ENCODE measurements at regions not wholly inside any gene's neighbourhood (a gene's known extent, or its start where the extent isn't known, plus 50 kb on each side); places are given as distances from the start of the nearest gene placed in this dataset.

DNA sequence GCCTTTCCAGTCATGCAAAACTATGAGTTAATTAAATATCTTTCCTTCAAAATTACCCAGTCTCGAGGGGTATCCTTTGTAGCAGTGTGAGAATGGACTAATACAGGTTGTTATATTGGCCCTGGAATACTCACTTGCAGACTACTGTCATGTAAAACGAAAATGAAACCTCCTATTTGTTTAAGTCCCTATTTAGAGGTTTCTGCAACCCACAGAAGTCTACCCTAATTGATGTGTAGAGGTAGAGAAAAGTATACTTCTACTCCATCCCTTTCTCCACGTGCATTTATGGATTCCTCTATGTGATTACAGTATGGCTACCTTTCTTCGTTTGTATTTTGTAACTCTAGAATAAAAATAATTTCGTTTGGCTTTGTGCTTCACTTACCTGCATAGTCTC lies 371.1 kb downstream of the FSCB start:
- TF ChIP-seq, protein P1, sequence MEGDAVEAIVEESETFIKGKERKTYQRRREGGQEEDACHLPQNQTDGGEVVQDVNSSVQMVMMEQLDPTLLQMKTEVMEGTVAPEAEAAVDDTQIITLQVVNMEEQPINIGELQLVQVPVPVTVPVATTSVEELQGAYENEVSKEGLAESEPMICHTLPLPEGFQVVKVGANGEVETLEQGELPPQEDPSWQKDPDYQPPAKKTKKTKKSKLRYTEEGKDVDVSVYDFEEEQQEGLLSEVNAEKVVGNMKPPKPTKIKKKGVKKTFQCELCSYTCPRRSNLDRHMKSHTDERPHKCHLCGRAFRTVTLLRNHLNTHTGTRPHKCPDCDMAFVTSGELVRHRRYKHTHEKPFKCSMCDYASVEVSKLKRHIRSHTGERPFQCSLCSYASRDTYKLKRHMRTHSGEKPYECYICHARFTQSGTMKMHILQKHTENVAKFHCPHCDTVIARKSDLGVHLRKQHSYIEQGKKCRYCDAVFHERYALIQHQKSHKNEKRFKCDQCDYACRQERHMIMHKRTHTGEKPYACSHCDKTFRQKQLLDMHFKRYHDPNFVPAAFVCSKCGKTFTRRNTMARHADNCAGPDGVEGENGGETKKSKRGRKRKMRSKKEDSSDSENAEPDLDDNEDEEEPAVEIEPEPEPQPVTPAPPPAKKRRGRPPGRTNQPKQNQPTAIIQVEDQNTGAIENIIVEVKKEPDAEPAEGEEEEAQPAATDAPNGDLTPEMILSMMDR (IDR thresholded peaks at IDR 0.05) = no peak
- H3K9me3 Mint-ChIP-seq (ENCODE audit: low read depth) = no peaks in the 10 kb centered on the region
- no peaks in the 10 kb centered on the region for H3K4me1 Mint-ChIP-seq (ENCODE audit: low read depth)
- H3K36me3 Mint-ChIP-seq (ENCODE audit: low read depth) = no peaks in the 10 kb centered on the region
- H3K4me3 Mint-ChIP-seq (ENCODE audit: unreplicated experiment) = no peak overlapping the region
- no peak overlapping the region for H3K27ac Mint-ChIP-seq (ENCODE audit: unreplicated experiment)
- H3K27me3 Mint-ChIP-seq (ENCODE audit: low read depth) = peaks cover 7% of the 10 kb centered on the region
- no peak for DNase-seq (ENCODE audit: low spot score)

DNA sequence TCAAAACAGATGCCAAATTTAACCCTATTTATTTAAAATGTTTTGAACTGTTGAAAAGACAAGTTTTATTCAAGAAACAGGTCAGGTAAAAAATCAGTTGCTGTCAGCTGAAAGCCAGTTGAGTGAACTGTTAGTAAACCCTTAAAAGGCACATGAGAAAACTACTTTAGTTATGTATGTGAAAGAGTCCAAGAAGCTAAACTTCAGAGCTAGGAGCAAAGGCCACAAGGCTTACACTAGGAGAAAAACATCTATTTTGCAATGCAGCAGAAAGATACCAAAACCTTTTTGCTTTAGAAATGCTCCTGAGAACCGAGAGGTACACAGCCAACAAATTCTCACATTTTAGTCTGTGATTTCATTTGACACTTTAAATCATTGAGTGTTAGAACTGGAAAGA lies 375.2 kb downstream of the FSCB start:
- TF ChIP-seq, protein P1 (IDR thresholded peaks at IDR 0.05) = no peak
- Mint-ChIP-seq H3K4me1 (ENCODE audit: low read depth) (no peaks in the 10 kb centered on the region), H3K27ac (ENCODE audit: unreplicated experiment) (no peak overlapping the region), H3K9me3 (ENCODE audit: low read depth) (no peaks in the 10 kb centered on the region), H3K4me3 (ENCODE audit: unreplicated experiment) (no peak overlapping the region), H3K27me3 (ENCODE audit: low read depth) (peaks cover 7% of the 10 kb centered on the region), H3K36me3 (ENCODE audit: low read depth) (no peaks in the 10 kb centered on the region)
- no peak for DNase-seq (ENCODE audit: low spot score)

DNA sequence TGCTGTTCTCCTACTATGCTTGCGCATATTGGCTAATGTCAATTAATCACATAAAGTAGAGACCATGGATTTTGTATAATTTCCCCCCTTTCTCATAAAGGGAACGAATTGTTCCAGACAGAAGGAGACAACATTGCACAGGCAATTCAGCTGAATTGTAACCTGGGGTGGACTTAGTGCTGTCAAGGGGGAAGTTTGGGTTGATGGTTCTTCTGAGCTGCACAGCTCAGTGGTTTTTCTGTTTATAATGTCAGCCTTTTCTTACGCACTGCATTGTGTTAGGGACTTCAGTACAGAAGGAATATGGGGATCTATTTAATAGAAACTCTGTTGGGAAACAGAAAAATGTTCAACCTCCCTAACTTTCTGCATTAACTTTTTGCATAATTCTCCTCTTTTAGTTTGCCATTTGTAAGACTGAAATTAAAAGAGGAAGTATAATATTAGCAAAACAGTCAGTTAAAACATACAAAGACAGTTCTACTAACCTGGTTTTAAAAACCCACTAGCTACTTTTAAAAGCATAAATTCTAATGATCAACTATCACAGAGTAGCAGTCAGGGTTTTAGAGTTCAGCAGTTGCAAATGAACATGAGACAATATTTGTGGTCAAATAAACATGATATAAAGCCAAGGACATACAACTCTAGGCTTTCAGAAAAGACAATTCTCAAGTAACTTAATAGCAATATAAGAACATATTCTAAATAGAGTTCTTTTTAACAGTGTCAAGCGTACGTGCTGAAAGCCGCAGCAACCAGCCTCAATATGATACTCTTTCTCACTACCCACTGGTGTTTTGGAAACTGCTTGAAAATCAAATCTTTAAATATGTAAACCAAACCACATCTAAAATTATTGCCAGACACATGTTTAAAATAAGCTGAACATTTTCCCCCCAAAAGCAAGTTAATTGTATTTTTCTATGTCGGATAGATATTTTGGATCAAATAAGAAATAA lies 393.0 kb downstream of the FSCB start:
- no peak for DNase-seq (ENCODE audit: low spot score)
- Mint-ChIP-seq H3K36me3 (ENCODE audit: low read depth) (no peaks in the 10 kb centered on the region), H3K27me3 (ENCODE audit: low read depth) (no peaks in the 10 kb centered on the region), H3K27ac (ENCODE audit: unreplicated experiment) (no peak overlapping the region), H3K4me1 (ENCODE audit: low read depth) (no peaks in the 10 kb centered on the region), H3K9me3 (ENCODE audit: low read depth) (peaks cover 24% of the 10 kb centered on the region), H3K4me3 (ENCODE audit: unreplicated experiment) (no peak overlapping the region)
- TF ChIP-seq, protein P1 (IDR thresholded peaks at IDR 0.05) = no peak

DNA sequence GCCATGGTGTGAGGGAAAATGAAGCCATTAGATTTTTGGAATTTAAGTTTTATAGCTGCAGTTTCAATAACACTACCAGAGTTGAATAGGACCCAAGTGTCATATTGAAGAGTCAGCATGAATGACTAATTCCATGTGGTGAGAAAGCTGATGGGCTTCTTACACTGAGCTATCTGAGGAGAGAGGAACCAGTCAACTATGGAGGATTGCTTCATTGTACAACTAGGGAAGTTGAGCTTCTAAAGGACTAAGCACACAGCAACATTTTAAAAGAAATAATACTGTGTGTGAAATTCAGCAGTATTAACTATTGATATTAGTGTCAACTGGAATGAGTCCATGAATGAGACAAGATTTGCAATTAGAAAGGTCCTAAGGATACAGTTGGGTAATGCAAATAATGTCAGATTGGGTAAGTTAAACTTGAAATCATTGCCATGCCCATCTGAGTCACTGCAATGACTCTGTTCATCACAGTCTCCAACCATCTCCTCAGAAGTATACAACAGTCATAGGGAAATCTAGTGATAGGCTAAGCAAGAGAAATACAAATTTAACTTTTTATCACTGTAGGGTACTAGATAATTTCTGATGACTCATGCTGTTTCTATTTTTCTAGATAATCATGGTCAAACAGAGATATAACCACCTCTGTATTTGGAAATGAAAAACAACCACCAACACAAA lies 394.2 kb downstream of the FSCB start:
- no peaks in the 10 kb centered on the region for H3K27me3 Mint-ChIP-seq (ENCODE audit: low read depth)

DNA sequence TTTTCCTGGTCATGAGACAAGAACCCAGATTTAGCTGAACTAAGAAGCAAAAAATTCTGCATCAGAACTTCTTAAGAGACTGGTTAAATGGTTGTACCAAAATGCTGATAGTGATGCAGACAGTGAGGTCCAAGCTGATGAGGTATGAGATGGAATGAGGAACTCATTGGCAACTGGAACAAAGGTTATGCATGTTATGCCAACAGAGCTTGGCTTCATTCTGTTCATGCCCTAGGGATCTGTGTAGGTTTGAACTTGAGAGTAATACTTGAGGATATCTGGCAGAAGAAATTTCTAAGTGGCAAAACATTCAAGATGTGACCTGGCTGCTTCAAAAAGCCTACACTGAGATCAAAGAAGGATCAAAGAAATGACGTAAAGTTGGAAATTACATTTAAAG lies 398.0 kb downstream of the FSCB start:
- H3K9me3 Mint-ChIP-seq (ENCODE audit: low read depth) = peaks cover 12% of the 10 kb centered on the region
- H3K4me3 Mint-ChIP-seq (ENCODE audit: unreplicated experiment) = no peak overlapping the region
- no peak for DNase-seq (ENCODE audit: low spot score)
- H3K4me1 Mint-ChIP-seq (ENCODE audit: low read depth) = no peaks in the 10 kb centered on the region
- TF ChIP-seq, protein P1 (IDR thresholded peaks at IDR 0.05) = no peak
- no peaks in the 10 kb centered on the region for H3K27me3 Mint-ChIP-seq (ENCODE audit: low read depth)
- no peaks in the 10 kb centered on the region for H3K36me3 Mint-ChIP-seq (ENCODE audit: low read depth)
- no peak overlapping the region for H3K27ac Mint-ChIP-seq (ENCODE audit: unreplicated experiment)

More for the DNA sequence above, 394.2 kb downstream of the FSCB start:
- no peak overlapping the region for H3K27ac Mint-ChIP-seq (ENCODE audit: unreplicated experiment)
- TF ChIP-seq, protein P1 (IDR thresholded peaks at IDR 0.05) = no peak
- peaks cover 19% of the 10 kb centered on the region for H3K9me3 Mint-ChIP-seq (ENCODE audit: low read depth)
- H3K4me3 Mint-ChIP-seq (ENCODE audit: unreplicated experiment) = no peak overlapping the region
- no peaks in the 10 kb centered on the region for H3K36me3 Mint-ChIP-seq (ENCODE audit: low read depth)
- DNase-seq (ENCODE audit: low spot score) = no peak
- no peaks in the 10 kb centered on the region for H3K4me1 Mint-ChIP-seq (ENCODE audit: low read depth)

All from chondrocyte (in vitro differentiated cells).